HG02623 (cell line): ENCODE measurements at regions not wholly inside any gene's neighbourhood (a gene's known extent, or its start where the extent isn't known, plus 50 kb on each side); places are given as distances from the start of the nearest gene placed in this dataset.

Source experiments
- ATAC-seq: cut with Tn5 transposase; IDR thresholded peaks from one replicate; pipeline ENCODE4 v1.9.1; 2021; ENCODE audit warnings: moderate library complexity; ENCODE audit not compliant: unreplicated experiment

- ATAC-seq, result no peak
Measured at GRCh38 chr13:21817878-21818277, 147.0 kb downstream of the FGF9 start.

GRCh38 chr13:21822029-21822428 is 151.2 kb downstream of the FGF9 start:
- no peak for ATAC-seq

GRCh38 chr13:21823416-21823815 is 152.5 kb downstream of the FGF9 start:
- ATAC-seq, result no peak

- ATAC-seq, result no peak
Measured at GRCh38 chr13:21823949-21824348, 153.1 kb downstream of the FGF9 start.

- ATAC-seq, result no peak
Measured at GRCh38 chr13:21825186-21825585, 154.3 kb downstream of the FGF9 start.

- ATAC-seq, result no peak
Measured at GRCh38 chr13:21825801-21826200, 154.9 kb downstream of the FGF9 start.

- no peak for ATAC-seq
Measured at GRCh38 chr13:21826214-21827015, 155.5 kb downstream of the FGF9 start.

- no peak for ATAC-seq
Measured at GRCh38 chr13:21831654-21832324, 160.9 kb downstream of the FGF9 start.

- no peak for ATAC-seq
Measured at GRCh38 chr13:21833921-21834320, 163.0 kb downstream of the FGF9 start.

- no peak for ATAC-seq
Measured at GRCh38 chr13:21834521-21834920, 163.6 kb downstream of the FGF9 start.

- ATAC-seq, result no peak
Measured at GRCh38 chr13:21837288-21837687, 166.4 kb downstream of the FGF9 start.

GRCh38 chr13:21837841-21838551 is 167.1 kb downstream of the FGF9 start:
- no peak for ATAC-seq

GRCh38 chr13:21846605-21847004 is 175.7 kb downstream of the FGF9 start:
- ATAC-seq, result no peak

GRCh38 chr13:21849323-21849722 is 178.4 kb downstream of the FGF9 start:
- ATAC-seq, result peak; percentile 66

GRCh38 chr13:21850013-21851006 is 179.4 kb downstream of the FGF9 start:
- ATAC-seq, result no peak

- ATAC-seq, result no peak
Measured at GRCh38 chr13:21852043-21852442, 181.2 kb downstream of the FGF9 start.

- ATAC-seq, result no peak
Measured at GRCh38 chr13:21853779-21854178, 182.9 kb downstream of the FGF9 start.

GRCh38 chr13:21868823-21869222 is 197.9 kb downstream of the FGF9 start:
- ATAC-seq, result no peak

GRCh38 chr13:21871382-21871781 is 200.5 kb downstream of the FGF9 start:
- no peak for ATAC-seq

GRCh38 chr13:21871919-21872318 is 201.0 kb downstream of the FGF9 start:
- ATAC-seq, result no peak

- ATAC-seq, result no peak
Measured at GRCh38 chr13:21872795-21873194, 201.9 kb downstream of the FGF9 start.
